Activated CD8-positive, alpha-beta memory T cell treated with anti-CD3 and anti-CD28 coated beads for 24 hours (primary cell): ENCODE measurements at regions not wholly inside any gene's neighbourhood (a gene's known extent, or its start where the extent isn't known, plus 50 kb on each side); places are given as distances from the start of the nearest gene placed in this dataset.

Experiments used
- DNase-seq: peaks from one replicate; pipeline ENCODE4 v3.0.0-alpha.2; 2020

GRCh38 chr2:19711470-19712372 is 190.1 kb downstream of the TTC32 start:
- DNase-seq: no peak

GRCh38 chr2:19710230-19710629 is 191.6 kb downstream of the TTC32 start:
- DNase-seq: no peak

- DNase-seq: no peak
These were observed 192.2 kb downstream of the TTC32 start for GRCh38 chr2:19709553-19709952.

- no peak for DNase-seq
These were observed 193.0 kb downstream of the TTC32 start for GRCh38 chr2:19708776-19709175.

GRCh38 chr2:19706332-19706731 is 195.5 kb downstream of the TTC32 start:
- DNase-seq: no peak

- no peak for DNase-seq
These were observed 199.5 kb downstream of the TTC32 start for GRCh38 chr2:19702267-19702666.

- no peak for DNase-seq
These were observed 200.8 kb downstream of the TTC32 start for GRCh38 chr2:19700861-19701585.

- DNase-seq: no peak
These were observed 204.7 kb downstream of the TTC32 start for GRCh38 chr2:19697131-19697530.

GRCh38 chr2:19695706-19696105 is 206.1 kb downstream of the TTC32 start:
- no peak for DNase-seq

GRCh38 chr2:19691892-19692291 is 209.9 kb downstream of the TTC32 start:
- DNase-seq: no peak

- no peak for DNase-seq
These were observed 211.4 kb downstream of the TTC32 start for GRCh38 chr2:19690429-19690828.

- no peak for DNase-seq
These were observed 212.1 kb downstream of the TTC32 start for GRCh38 chr2:19689646-19690168.

- no peak for DNase-seq
These were observed 213.7 kb downstream of the TTC32 start for GRCh38 chr2:19688059-19688458.

GRCh38 chr2:19687017-19687659 is 214.6 kb downstream of the TTC32 start:
- DNase-seq: no peak

- no peak for DNase-seq
These were observed 215.3 kb downstream of the TTC32 start for GRCh38 chr2:19686439-19686838.

- DNase-seq: no peak
These were observed 216.1 kb downstream of the TTC32 start for GRCh38 chr2:19685731-19686130.

GRCh38 chr2:19684516-19684915 is 217.3 kb downstream of the TTC32 start:
- no peak for DNase-seq

- DNase-seq: no peak
These were observed 218.2 kb downstream of the TTC32 start for GRCh38 chr2:19683556-19683955.

- DNase-seq: no peak
These were observed 219.3 kb downstream of the TTC32 start for GRCh38 chr2:19682493-19682892.

- DNase-seq: no peak
These were observed 223.8 kb downstream of the TTC32 start for GRCh38 chr2:19677825-19678518.

GRCh38 chr2:19677215-19677777 is 224.5 kb downstream of the TTC32 start:
- no peak for DNase-seq

- no peak for DNase-seq
These were observed 225.0 kb downstream of the TTC32 start for GRCh38 chr2:19676770-19677169.
